Vagina (tissue), 2 donors: ENCODE measurements at regions not wholly inside any gene's neighbourhood (a gene's known extent, or its start where the extent isn't known, plus 50 kb on each side); places are given as distances from the start of the nearest gene placed in this dataset.

Source experiments
- POLR2A ChIP-seq, 2 donors: fragments of 450-650 bp; IDR thresholded peaks; one replicate each; pipeline ENCODE4 v1.6.1; 2017; ENCODE audit warnings: antibody characterized with exemption in 2 of 2, mild to moderate bottlenecking in 2 of 2, moderate library complexity in 2 of 2
- POLR2AphosphoS5 ChIP-seq, 2 donors: sonication (generic); formaldehyde crosslinking; IDR thresholded peaks; one replicate each; pipeline ENCODE4 v1.9.0; 2017; ENCODE audit warnings: antibody characterized with exemption in 2 of 2, mild to moderate bottlenecking in 2 of 2, low read depth in 1 of 2; ENCODE audit not compliant: insufficient read depth in 1 of 2
- TF ChIP-seq, protein P1 (sequence below), 3 experiments: fragments of 450-650 bp in 2 of 3; fragments of 200-600 bp in 1 of 3; sonication (generic) in 1 of 3; IDR thresholded peaks; one replicate each; pipeline ENCODE4 v1.5.1; 2017 to 2019; ENCODE audit warnings: antibody characterized with exemption in 3 of 3, mild to moderate bottlenecking in 2 of 3, moderate library complexity in 2 of 3

DNA sequence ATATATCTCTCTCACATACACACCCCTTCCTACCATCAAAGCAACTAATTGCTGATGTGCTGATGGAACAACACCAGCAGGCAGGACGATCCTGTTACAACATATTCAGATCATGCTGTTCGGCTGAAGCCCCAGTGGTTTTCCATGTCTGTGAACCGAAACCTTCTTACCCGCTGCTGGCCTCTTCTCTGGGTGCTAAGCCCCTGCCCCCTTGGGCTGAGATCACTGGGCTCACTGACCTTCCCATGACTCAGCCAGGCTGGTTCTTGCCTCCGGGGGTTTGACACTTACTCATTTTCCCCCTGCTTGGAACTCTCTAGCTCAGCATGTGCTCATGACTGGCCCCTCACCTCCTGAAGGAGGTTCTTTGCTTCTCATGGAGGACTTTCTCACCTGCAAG, 122.0 kb upstream of the RGMA start:
- TF ChIP-seq, protein P1, sequence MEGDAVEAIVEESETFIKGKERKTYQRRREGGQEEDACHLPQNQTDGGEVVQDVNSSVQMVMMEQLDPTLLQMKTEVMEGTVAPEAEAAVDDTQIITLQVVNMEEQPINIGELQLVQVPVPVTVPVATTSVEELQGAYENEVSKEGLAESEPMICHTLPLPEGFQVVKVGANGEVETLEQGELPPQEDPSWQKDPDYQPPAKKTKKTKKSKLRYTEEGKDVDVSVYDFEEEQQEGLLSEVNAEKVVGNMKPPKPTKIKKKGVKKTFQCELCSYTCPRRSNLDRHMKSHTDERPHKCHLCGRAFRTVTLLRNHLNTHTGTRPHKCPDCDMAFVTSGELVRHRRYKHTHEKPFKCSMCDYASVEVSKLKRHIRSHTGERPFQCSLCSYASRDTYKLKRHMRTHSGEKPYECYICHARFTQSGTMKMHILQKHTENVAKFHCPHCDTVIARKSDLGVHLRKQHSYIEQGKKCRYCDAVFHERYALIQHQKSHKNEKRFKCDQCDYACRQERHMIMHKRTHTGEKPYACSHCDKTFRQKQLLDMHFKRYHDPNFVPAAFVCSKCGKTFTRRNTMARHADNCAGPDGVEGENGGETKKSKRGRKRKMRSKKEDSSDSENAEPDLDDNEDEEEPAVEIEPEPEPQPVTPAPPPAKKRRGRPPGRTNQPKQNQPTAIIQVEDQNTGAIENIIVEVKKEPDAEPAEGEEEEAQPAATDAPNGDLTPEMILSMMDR (IDR thresholded peaks at IDR 0.05) = no peak
- TF ChIP-seq POLR2A (IDR thresholded peaks at IDR 0.05) = no peak
- TF ChIP-seq POLR2AphosphoS5 (IDR thresholded peaks at IDR 0.05; ENCODE audit: insufficient read depth in 1 of 2, low read depth in 1 of 2) = no peak
